ENCODE measurements at regions not wholly inside any gene's neighbourhood (a gene's known extent, or its start where the extent isn't known, plus 50 kb on each side); places are given as distances from the start of the nearest gene placed in this dataset.

DNA sequence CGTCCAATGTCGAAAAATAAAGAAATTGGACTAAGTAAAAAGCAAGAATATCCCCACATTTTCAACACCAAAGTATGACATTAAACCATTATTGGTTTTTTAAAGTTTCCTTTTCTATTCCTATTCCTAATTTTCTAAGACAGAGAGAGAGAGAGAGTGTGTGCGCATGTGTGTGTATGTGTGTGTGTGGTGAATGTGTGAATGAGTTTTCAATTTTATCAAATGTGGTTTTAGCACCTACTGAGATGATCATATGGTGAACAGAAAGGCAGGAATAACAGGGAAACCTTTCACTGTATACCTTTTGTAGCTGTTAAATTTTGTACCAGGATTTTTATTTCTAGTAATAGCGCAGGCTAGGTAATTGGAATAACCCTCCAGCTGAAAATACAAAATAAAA is 80.4 kb upstream of the RAP1B start:
- TF ChIP-seq, protein P1, sequence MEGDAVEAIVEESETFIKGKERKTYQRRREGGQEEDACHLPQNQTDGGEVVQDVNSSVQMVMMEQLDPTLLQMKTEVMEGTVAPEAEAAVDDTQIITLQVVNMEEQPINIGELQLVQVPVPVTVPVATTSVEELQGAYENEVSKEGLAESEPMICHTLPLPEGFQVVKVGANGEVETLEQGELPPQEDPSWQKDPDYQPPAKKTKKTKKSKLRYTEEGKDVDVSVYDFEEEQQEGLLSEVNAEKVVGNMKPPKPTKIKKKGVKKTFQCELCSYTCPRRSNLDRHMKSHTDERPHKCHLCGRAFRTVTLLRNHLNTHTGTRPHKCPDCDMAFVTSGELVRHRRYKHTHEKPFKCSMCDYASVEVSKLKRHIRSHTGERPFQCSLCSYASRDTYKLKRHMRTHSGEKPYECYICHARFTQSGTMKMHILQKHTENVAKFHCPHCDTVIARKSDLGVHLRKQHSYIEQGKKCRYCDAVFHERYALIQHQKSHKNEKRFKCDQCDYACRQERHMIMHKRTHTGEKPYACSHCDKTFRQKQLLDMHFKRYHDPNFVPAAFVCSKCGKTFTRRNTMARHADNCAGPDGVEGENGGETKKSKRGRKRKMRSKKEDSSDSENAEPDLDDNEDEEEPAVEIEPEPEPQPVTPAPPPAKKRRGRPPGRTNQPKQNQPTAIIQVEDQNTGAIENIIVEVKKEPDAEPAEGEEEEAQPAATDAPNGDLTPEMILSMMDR (IDR thresholded peaks at IDR 0.05): no peak
- TF ChIP-seq POLR2AphosphoS5 (IDR thresholded peaks at IDR 0.05): no peak
- no peak for TF ChIP-seq EP300 (IDR thresholded peaks at IDR 0.05)
- no peak for TF ChIP-seq POLR2A (IDR thresholded peaks at IDR 0.05)
